Parathyroid adenoma (tissue), 2 donors: ENCODE measurements at regions not wholly inside any gene's neighbourhood (a gene's known extent, or its start where the extent isn't known, plus 50 kb on each side); places are given as distances from the start of the nearest gene placed in this dataset.
"Not testable (repeated sequence)": the region's sequence is repeated elsewhere in the genome, so short reads cannot be mapped to it uniquely, and the experiment has no call there.

Experiments used
- H2AFZ ChIP-seq: fragments of 300-600 bp; sonication (generic); one replicate; pipeline ENCODE4 v1.7.0; 2017; ENCODE audit warnings: antibody characterized with exemption, mild to moderate bottlenecking
- H3K27ac ChIP-seq: fragments of 300-600 bp; sonication (generic); one replicate; pipeline ENCODE4 v1.7.0; 2017
- H3K27me3 ChIP-seq: fragments of 300-600 bp; sonication (generic); one replicate; pipeline ENCODE4 v1.7.0; 2017; ENCODE audit warnings: low read length; ENCODE audit not compliant: control insufficient read depth, insufficient read depth
- H3K36me3 ChIP-seq: fragments of 300-600 bp; sonication (generic); one replicate; pipeline ENCODE4 v1.7.0; 2017; ENCODE audit warnings: low read length; ENCODE audit not compliant: control insufficient read depth, insufficient read depth
- H3K4me1 ChIP-seq: fragments of 300-600 bp; sonication (generic); one replicate; pipeline ENCODE4 v1.7.0; 2017; ENCODE audit warnings: control low read depth
- H3K4me2 ChIP-seq: fragments of 300-600 bp; sonication (generic); one replicate; pipeline ENCODE4 v1.7.0; 2017; ENCODE audit warnings: low read length
- H3K4me3 ChIP-seq: fragments of 300-600 bp; sonication (generic); one replicate; pipeline ENCODE4 v1.7.0; 2017; ENCODE audit warnings: low read depth, low read length
- H3K79me2 ChIP-seq: fragments of 300-600 bp; sonication (generic); one replicate; pipeline ENCODE4 v1.7.0; 2017; ENCODE audit warnings: control low read depth
- H3K9ac ChIP-seq: fragments of 300-600 bp; sonication (generic); one replicate; pipeline ENCODE4 v1.7.0; 2017; ENCODE audit warnings: mild to moderate bottlenecking
- H3K9me3 ChIP-seq: fragments of 300-600 bp; sonication (generic); one replicate; pipeline ENCODE4 v1.7.0; 2017; ENCODE audit warnings: low read length; ENCODE audit not compliant: control insufficient read depth
- CTCF ChIP-seq: fragments of 300-600 bp; sonication (generic); IDR thresholded peaks from one replicate; pipeline ENCODE4 v1.7.0; 2017; ENCODE audit warnings: antibody characterized with exemption, mild to moderate bottlenecking
- donor health status: primary hyperparathyroidism.

DNA sequence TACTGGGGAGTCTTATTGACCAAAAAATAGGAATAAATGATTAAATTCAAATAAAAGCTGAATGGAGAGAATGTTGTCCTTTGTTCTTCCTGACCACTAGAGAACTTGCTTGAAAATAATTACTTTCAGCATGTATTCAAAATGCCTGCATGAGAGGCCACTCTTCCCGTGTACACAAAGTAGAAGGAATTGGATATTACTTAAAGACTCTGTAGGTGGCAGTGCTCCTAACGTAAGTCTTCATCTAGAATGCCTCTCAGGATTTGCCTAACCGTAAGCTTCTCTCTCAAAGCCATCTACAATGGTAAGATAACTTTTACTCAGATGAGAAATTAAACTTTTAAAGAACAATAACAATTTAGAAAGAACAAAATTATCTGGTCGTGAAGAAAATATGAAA, 620.0 kb upstream of the CCNG1 start:
- no peaks in the 10 kb centered on the region for H3K36me3 ChIP-seq
- no peak overlapping the region for H3K4me3 ChIP-seq
- no peak for TF ChIP-seq CTCF

GRCh38 chr5:162821664-162822063, 615.7 kb upstream of the CCNG1 start:
- not testable (repeated sequence) for H3K4me3 ChIP-seq, H3K4me1 ChIP-seq, H3K27ac ChIP-seq, H2AFZ ChIP-seq, H3K4me2 ChIP-seq, H3K79me2 ChIP-seq, H3K27me3 ChIP-seq, H3K9me3 ChIP-seq, H3K36me3 ChIP-seq, H3K9ac ChIP-seq

More for the DNA sequence above, 620.0 kb upstream of the CCNG1 start:
- Histone ChIP-seq H3K79me2 (no peaks in the 10 kb centered on the region), H2AFZ (no peak overlapping the region), H3K9me3 (no peaks in the 10 kb centered on the region), H3K4me1 (no peaks in the 10 kb centered on the region), H3K9ac (no peak overlapping the region), H3K4me2 (no peak overlapping the region), H3K27ac (no peak overlapping the region), H3K27me3 (no peaks in the 10 kb centered on the region)

GRCh38 chr5:162824360-162824759, 613.0 kb upstream of the CCNG1 start:
- Histone ChIP-seq H3K4me1 (no peaks in the 10 kb centered on the region), H3K36me3 (no peaks in the 10 kb centered on the region), H3K4me2 (no peak overlapping the region), H3K9me3 (no peaks in the 10 kb centered on the region), H3K79me2 (no peaks in the 10 kb centered on the region), H3K27ac (no peak overlapping the region), H3K4me3 (no peak overlapping the region), H3K27me3 (no peaks in the 10 kb centered on the region), H3K9ac (no peak overlapping the region), H2AFZ (no peak overlapping the region)
- no peak for TF ChIP-seq CTCF

DNA sequence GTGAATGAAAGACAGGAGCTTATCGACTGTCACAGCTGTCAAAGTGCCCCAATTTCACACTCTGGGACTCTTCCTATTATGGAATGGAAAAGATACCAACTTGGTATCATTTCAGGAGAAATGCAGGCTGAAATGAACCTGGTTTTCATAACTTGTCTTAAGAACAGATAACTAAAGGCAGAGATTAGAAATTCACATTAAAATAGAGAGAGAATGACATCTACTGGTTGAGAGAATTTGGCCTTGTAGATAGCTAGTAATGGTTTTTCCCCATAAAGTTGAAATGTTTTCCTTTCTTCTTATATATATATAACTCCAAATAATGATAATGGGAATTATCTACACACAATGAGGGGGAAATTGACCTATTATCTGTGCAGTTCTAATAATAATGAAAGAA, 600.2 kb upstream of the CCNG1 start:
- no peak overlapping the region for H3K27ac ChIP-seq
- H3K4me2 ChIP-seq, result no peak overlapping the region
- H3K79me2 ChIP-seq, result no peaks in the 10 kb centered on the region
- H3K4me1 ChIP-seq, result no peaks in the 10 kb centered on the region
- H3K36me3 ChIP-seq, result no peaks in the 10 kb centered on the region
- no peaks in the 10 kb centered on the region for H3K27me3 ChIP-seq
- no peak overlapping the region for H3K4me3 ChIP-seq
- no peaks in the 10 kb centered on the region for H3K9me3 ChIP-seq
- no peak overlapping the region for H3K9ac ChIP-seq
- TF ChIP-seq CTCF, result no peak
- H2AFZ ChIP-seq, result no peak overlapping the region

DNA sequence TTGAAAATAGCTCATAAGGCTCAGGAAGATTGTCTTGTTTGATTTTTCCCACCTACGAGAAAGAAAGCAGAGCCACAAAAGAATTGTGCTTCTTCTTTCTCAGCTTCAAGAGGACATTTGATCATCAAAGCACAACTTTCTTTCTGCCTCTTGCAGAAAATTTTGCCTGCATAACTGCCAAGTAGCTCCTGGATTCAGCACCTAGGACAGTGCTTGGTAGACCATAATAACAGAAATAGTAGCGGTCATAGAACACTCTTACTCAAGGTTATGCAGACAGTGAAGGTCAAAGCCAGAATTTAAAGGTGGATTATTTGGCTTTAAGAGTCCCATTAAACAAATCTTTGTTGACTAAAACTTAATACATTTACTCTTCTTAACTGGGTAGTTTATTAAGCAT, 594.7 kb upstream of the CCNG1 start:
- no peak for TF ChIP-seq CTCF

More for the DNA sequence above, 594.7 kb upstream of the CCNG1 start:
- H3K4me1 ChIP-seq, result no peaks in the 10 kb centered on the region
- H3K4me3 ChIP-seq, result no peak overlapping the region
- H3K79me2 ChIP-seq, result no peaks in the 10 kb centered on the region
- no peaks in the 10 kb centered on the region for H3K9me3 ChIP-seq
- H2AFZ ChIP-seq, result no peak overlapping the region
- no peak overlapping the region for H3K9ac ChIP-seq
- no peaks in the 10 kb centered on the region for H3K27me3 ChIP-seq
- H3K27ac ChIP-seq, result no peak overlapping the region
- no peak overlapping the region for H3K4me2 ChIP-seq
- no peaks in the 10 kb centered on the region for H3K36me3 ChIP-seq
